H1 (cell line): ENCODE measurements at regions not wholly inside any gene's neighbourhood (a gene's known extent, or its start where the extent isn't known, plus 50 kb on each side); places are given as distances from the start of the nearest gene placed in this dataset.

Source experiments
- HDAC2 ChIP-seq, 2 experiments: fragments of 300-600 bp in 1 of 2; sonication (generic) in 1 of 2; IDR thresholded peaks; 2 replicates each; pipeline ENCODE4 v1.6.1; 2011 to 2012; ENCODE audit warnings: low read depth in 2 of 2, low read length in 2 of 2, mild to moderate bottlenecking in 2 of 2, moderate library complexity in 2 of 2, borderline replicate concordance in 1 of 2, inconsistent platforms in 1 of 2
- SP1 ChIP-seq: IDR thresholded peaks from 2 replicates; pipeline ENCODE4 v1.6.1; 2011; ENCODE audit warnings: low read depth, low read length
- TF ChIP-seq, protein P1 (sequence below): IDR thresholded peaks from 2 replicates; pipeline ENCODE4 v1.6.1; 2011; ENCODE audit warnings: low read depth, mild to moderate bottlenecking, low read length; ENCODE audit not compliant: insufficient read depth
- TF ChIP-seq, protein P2 (sequence below): IDR thresholded peaks from 2 replicates; pipeline ENCODE4 v1.6.1; 2012; ENCODE audit warnings: low read length, inconsistent platforms

GRCh38 chr6:88512951-88513350 is 346.8 kb upstream of the CNR1 start:
- no peak for TF ChIP-seq HDAC2 (IDR thresholded peaks at IDR 0.05; ENCODE audit: borderline replicate concordance in 1 of 2, low read depth in 2 of 2, low read length in 2 of 2)
- TF ChIP-seq, protein P1, sequence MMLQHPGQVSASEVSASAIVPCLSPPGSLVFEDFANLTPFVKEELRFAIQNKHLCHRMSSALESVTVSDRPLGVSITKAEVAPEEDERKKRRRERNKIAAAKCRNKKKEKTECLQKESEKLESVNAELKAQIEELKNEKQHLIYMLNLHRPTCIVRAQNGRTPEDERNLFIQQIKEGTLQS = no peak
- TF ChIP-seq, protein P2, sequence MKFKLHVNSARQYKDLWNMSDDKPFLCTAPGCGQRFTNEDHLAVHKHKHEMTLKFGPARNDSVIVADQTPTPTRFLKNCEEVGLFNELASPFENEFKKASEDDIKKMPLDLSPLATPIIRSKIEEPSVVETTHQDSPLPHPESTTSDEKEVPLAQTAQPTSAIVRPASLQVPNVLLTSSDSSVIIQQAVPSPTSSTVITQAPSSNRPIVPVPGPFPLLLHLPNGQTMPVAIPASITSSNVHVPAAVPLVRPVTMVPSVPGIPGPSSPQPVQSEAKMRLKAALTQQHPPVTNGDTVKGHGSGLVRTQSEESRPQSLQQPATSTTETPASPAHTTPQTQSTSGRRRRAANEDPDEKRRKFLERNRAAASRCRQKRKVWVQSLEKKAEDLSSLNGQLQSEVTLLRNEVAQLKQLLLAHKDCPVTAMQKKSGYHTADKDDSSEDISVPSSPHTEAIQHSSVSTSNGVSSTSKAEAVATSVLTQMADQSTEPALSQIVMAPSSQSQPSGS = no peak
- no peak for TF ChIP-seq SP1
